H9 (cell line): ENCODE measurements at regions not wholly inside any gene's neighbourhood (a gene's known extent, or its start where the extent isn't known, plus 50 kb on each side); places are given as distances from the start of the nearest gene placed in this dataset.
"Not testable (repeated sequence)": the region's sequence is repeated elsewhere in the genome, so short reads cannot be mapped to it uniquely, and the experiment has no call there.

Experiments
- DNase-seq: peaks from one replicate; pipeline ENCODE4 v3.0.0-alpha.2; 2017
- H2AFZ ChIP-seq: one replicate; pipeline ENCODE4 v1.6.1; 2013; ENCODE audit warnings: mild to moderate bottlenecking, low read length, control low read depth, moderate library complexity
- H2AK5ac ChIP-seq: 2 replicates; pipeline ENCODE4 v1.6.1; 2013; ENCODE audit warnings: low read length, control low read depth, mixed read lengths; ENCODE audit not compliant: insufficient read length
- H2BK120ac ChIP-seq: one replicate; pipeline ENCODE4 v1.6.1; 2013; ENCODE audit warnings: low read depth, mild to moderate bottlenecking, low read length, control low read depth, inconsistent platforms; ENCODE audit not compliant: poor library complexity, severe bottlenecking
- H2BK12ac ChIP-seq: 2 replicates; pipeline ENCODE4 v1.6.1; 2013; ENCODE audit warnings: low read length, control low read depth, mixed read lengths, low read depth; ENCODE audit not compliant: insufficient read length
- H2BK15ac ChIP-seq: 2 replicates; pipeline ENCODE4 v1.6.1; 2013; ENCODE audit warnings: low read depth, low read length, control low read depth
- H2BK20ac ChIP-seq: one replicate; pipeline ENCODE4 v1.6.1; 2013; ENCODE audit warnings: low read depth, mild to moderate bottlenecking, low read length, control low read depth, inconsistent platforms; ENCODE audit not compliant: poor library complexity, severe bottlenecking
- H2BK5ac ChIP-seq: 2 replicates; pipeline ENCODE4 v1.6.1; 2013; ENCODE audit warnings: low read length, control low read depth, mixed read lengths; ENCODE audit not compliant: insufficient read length
- H3K14ac ChIP-seq: 2 replicates; pipeline ENCODE4 v1.6.1; 2013; ENCODE audit warnings: low read length, control low read depth; ENCODE audit not compliant: insufficient read depth
- H3K18ac ChIP-seq: 2 replicates; pipeline ENCODE4 v1.6.1; 2013; ENCODE audit warnings: low read depth, mild to moderate bottlenecking, mixed read lengths, low read length, control low read depth; ENCODE audit not compliant: insufficient read length
- H3K23ac ChIP-seq: 2 replicates; pipeline ENCODE4 v1.6.1; 2013; ENCODE audit warnings: low read length, control low read depth, mixed read lengths, low read depth; ENCODE audit not compliant: insufficient read length
- H3K23me2 ChIP-seq: 2 replicates; pipeline ENCODE4 v1.6.1; 2013; ENCODE audit warnings: low read depth, mild to moderate bottlenecking, mixed read lengths, low read length, control low read depth; ENCODE audit not compliant: insufficient read length, poor library complexity, severe bottlenecking
- H3K27ac ChIP-seq: 2 replicates; pipeline ENCODE4 v1.5.1; 2013; ENCODE audit warnings: low read length, control low read depth, mixed read lengths, low read depth; ENCODE audit not compliant: insufficient read length
- H3K27me3 ChIP-seq: 2 replicates; pipeline ENCODE4 v1.6.1; 2013; ENCODE audit warnings: low read length, control low read depth, inconsistent platforms; ENCODE audit not compliant: insufficient read depth
- H3K4ac ChIP-seq: 2 replicates; pipeline ENCODE4 v1.6.1; 2013; ENCODE audit warnings: low read depth, mild to moderate bottlenecking, control low read depth, inconsistent platforms, low read length, moderate library complexity
- H3K4me1 ChIP-seq: 2 replicates; pipeline ENCODE4 v1.6.1; 2013; ENCODE audit warnings: low read length, control low read depth, inconsistent platforms; ENCODE audit not compliant: insufficient read depth
- H3K4me2 ChIP-seq: 2 replicates; pipeline ENCODE4 v1.6.1; 2013; ENCODE audit warnings: low read length, control low read depth, mixed read lengths; ENCODE audit not compliant: insufficient read length, insufficient read depth
- H3K56ac ChIP-seq: 2 replicates; pipeline ENCODE4 v1.6.1; 2013; ENCODE audit warnings: low read depth, mild to moderate bottlenecking, mixed read lengths, low read length, control low read depth; ENCODE audit not compliant: insufficient read length
- H3K79me1 ChIP-seq: 2 replicates; pipeline ENCODE4 v1.6.1; 2013; ENCODE audit warnings: low read depth, mild to moderate bottlenecking, moderate library complexity, low read length, control low read depth, inconsistent platforms; ENCODE audit not compliant: insufficient read depth, poor library complexity, severe bottlenecking
- H3K79me2 ChIP-seq: 2 replicates; pipeline ENCODE4 v1.6.1; 2013; ENCODE audit warnings: low read length, control low read depth, inconsistent platforms; ENCODE audit not compliant: insufficient read depth
- H3K9ac ChIP-seq: 2 replicates; pipeline ENCODE4 v1.6.1; 2013; ENCODE audit warnings: low read length, control low read depth, mixed read lengths; ENCODE audit not compliant: insufficient read length; ENCODE audit errors: extremely low read depth
- H3K9me3 ChIP-seq: one replicate; pipeline ENCODE4 v1.6.1; 2013; ENCODE audit warnings: low read depth, low read length, inconsistent platforms; ENCODE audit not compliant: control insufficient read depth
- H3T11ph ChIP-seq: one replicate; pipeline ENCODE4 v1.6.1; 2013; ENCODE audit warnings: mild to moderate bottlenecking, low read length, control low read depth, inconsistent platforms
- H4K20me1 ChIP-seq: one replicate; pipeline ENCODE4 v1.6.1; 2013; ENCODE audit not compliant: control insufficient read depth, insufficient read length, insufficient read depth
- H4K5ac ChIP-seq: 2 replicates; pipeline ENCODE4 v1.6.1; 2013; ENCODE audit warnings: low read depth, mild to moderate bottlenecking, mixed read lengths, low read length, control low read depth; ENCODE audit not compliant: insufficient read length
- H4K8ac ChIP-seq: replicated peaks from 2 replicates; pipeline ENCODE4 v1.6.1; 2013; ENCODE audit warnings: low read length, control low read depth, mixed read lengths, low read depth; ENCODE audit not compliant: insufficient read length
- H4K91ac ChIP-seq: 2 replicates; pipeline ENCODE4 v1.6.1; 2013; ENCODE audit warnings: low read depth, mild to moderate bottlenecking, moderate library complexity, mixed read lengths, low read length, control low read depth; ENCODE audit not compliant: insufficient read length
- H3K27ac Mint-ChIP-seq, 3 experiments: 2 replicates in 2 of 3; 3 replicates in 1 of 3; pipeline ENCODE4 v1.8.0; 2020 to 2021; ENCODE audit warnings: mixed read lengths in 3 of 3, mild to moderate bottlenecking in 1 of 3, moderate library complexity in 1 of 3
- H3K27me3 Mint-ChIP-seq: 2 replicates; pipeline ENCODE4 v1.8.0; 2021; ENCODE audit warnings: low read depth, mild to moderate bottlenecking, moderate library complexity, mixed read lengths
- H3K36me3 Mint-ChIP-seq, 3 experiments: 2 replicates in 2 of 3; 3 replicates in 1 of 3; pipeline ENCODE4 v1.8.0; 2020 to 2021; ENCODE audit warnings: low read depth in 3 of 3, mixed read lengths in 3 of 3; ENCODE audit not compliant: insufficient read depth in 1 of 3
- H3K4me1 Mint-ChIP-seq, 2 experiments: 2 replicates each; pipeline ENCODE4 v1.8.0; 2020; ENCODE audit warnings: mixed read lengths in 2 of 2
- H3K4me3 Mint-ChIP-seq, 2 experiments: 2 replicates in 1 of 2; 3 replicates in 1 of 2; pipeline ENCODE4 v1.8.0; 2020 to 2021; ENCODE audit warnings: mild to moderate bottlenecking in 2 of 2, mixed read lengths in 2 of 2, moderate library complexity in 1 of 2
- H3K9me3 Mint-ChIP-seq, 2 experiments: 2 replicates in 1 of 2; 3 replicates in 1 of 2; pipeline ENCODE4 v1.8.0; 2020; ENCODE audit warnings: mild to moderate bottlenecking in 2 of 2, mixed read lengths in 2 of 2, moderate library complexity in 1 of 2
- WGBS: extraction: QIAGEN DNeasy Blood & Tissue Kit; methylation state at CpG from one replicate; pipeline ENCODE4 v1.1.7; 2013; ENCODE audit warnings: missing lambda C conversion rate, low lambda C conversion rate, mixed read lengths; ENCODE audit not compliant: insufficient read length; ENCODE audit errors: extremely low coverage; 5-methylcytosine and 5-hydroxymethylcytosine counted together

GRCh38 chr9:95391271-95391670 lies 73.8 kb upstream of the FANCC start:
- not testable (repeated sequence) for H3K36me3 Mint-ChIP-seq, H2AFZ ChIP-seq, H3K14ac ChIP-seq, H3K79me2 ChIP-seq, H2BK20ac ChIP-seq, H3K9me3 Mint-ChIP-seq, H3T11ph ChIP-seq, H4K91ac ChIP-seq, H3K4me1 Mint-ChIP-seq, H3K56ac ChIP-seq, DNase-seq, H2BK120ac ChIP-seq, H3K23ac ChIP-seq, H2BK12ac ChIP-seq, H3K27me3 ChIP-seq, H4K8ac ChIP-seq, H3K79me1 ChIP-seq, H2BK5ac ChIP-seq, H3K27ac Mint-ChIP-seq, H3K4me3 Mint-ChIP-seq, H3K4ac ChIP-seq, H3K27ac ChIP-seq, H3K4me2 ChIP-seq, H3K18ac ChIP-seq, H3K23me2 ChIP-seq, H3K27me3 Mint-ChIP-seq, H3K4me1 ChIP-seq, H4K20me1 ChIP-seq, H2AK5ac ChIP-seq, H2BK15ac ChIP-seq, H3K9ac ChIP-seq, H3K9me3 ChIP-seq, H4K5ac ChIP-seq
- no CpG with 5 or more reads among the region's 6 CpGs for WGBS
